ENCODE measurements at regions not wholly inside any gene's neighbourhood (a gene's known extent, or its start where the extent isn't known, plus 50 kb on each side); places are given as distances from the start of the nearest gene placed in this dataset.

DNA sequence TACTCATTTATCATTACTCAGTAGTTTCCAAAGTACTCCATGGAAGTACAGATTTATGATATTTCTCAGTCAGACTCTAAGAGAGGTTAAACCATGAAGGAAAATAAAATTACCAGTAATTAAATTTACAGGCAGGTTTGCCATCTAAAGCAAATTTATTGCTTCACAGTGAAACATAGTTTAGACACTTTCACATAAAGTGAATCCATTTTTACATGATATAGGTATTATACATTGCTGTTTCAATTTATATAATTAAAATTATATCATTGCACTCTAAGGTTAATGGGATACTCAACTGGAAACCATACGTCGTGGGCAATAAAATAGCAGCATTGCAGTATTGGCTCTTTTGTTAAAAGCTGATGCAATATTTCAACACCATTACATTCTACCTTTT, 202.8 kb downstream of the SLIT2 start:
- DNase-seq = no peak
- Mint-ChIP-seq H3K36me3 (ENCODE audit: low read depth) (no peaks in the 10 kb centered on the region), H3K27ac (no peak overlapping the region), H3K27me3 (no peaks in the 10 kb centered on the region), H3K4me1 (no peaks in the 10 kb centered on the region), H3K4me3 (no peak overlapping the region)
- no peak for ATAC-seq
- no peaks in the 10 kb centered on the region for H3K9me3 ChIP-seq (ENCODE audit: control insufficient read depth, low read length, poor library complexity, severe bottlenecking)

DNA sequence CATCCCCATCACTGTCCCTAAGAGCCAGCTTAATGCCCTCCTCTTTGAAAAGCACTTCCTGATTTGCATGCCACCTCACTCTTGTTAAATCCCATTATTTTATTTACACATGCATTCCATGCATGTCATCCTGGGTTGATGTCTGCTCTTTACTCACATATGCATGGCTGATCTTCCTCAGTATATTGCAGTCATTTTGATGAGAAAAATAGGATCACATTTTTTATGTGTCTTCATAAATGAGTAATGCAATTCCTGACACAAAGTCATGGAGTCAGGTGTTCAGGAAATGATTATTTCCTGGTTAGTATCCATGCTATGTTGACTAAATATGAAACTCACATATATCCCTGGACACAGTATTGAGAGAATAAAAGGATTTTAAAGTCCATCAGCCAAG, 204.7 kb downstream of the SLIT2 start:
- no peaks in the 10 kb centered on the region for H3K27me3 Mint-ChIP-seq
- no peaks in the 10 kb centered on the region for H3K36me3 Mint-ChIP-seq (ENCODE audit: low read depth)
- ATAC-seq (no peak), DNase-seq (no peak)
- no peak overlapping the region for H3K4me3 Mint-ChIP-seq
- H3K4me1 Mint-ChIP-seq = no peaks in the 10 kb centered on the region
- H3K27ac Mint-ChIP-seq = no peak overlapping the region
- no peaks in the 10 kb centered on the region for H3K9me3 ChIP-seq (ENCODE audit: control insufficient read depth, low read length, poor library complexity, severe bottlenecking)

DNA sequence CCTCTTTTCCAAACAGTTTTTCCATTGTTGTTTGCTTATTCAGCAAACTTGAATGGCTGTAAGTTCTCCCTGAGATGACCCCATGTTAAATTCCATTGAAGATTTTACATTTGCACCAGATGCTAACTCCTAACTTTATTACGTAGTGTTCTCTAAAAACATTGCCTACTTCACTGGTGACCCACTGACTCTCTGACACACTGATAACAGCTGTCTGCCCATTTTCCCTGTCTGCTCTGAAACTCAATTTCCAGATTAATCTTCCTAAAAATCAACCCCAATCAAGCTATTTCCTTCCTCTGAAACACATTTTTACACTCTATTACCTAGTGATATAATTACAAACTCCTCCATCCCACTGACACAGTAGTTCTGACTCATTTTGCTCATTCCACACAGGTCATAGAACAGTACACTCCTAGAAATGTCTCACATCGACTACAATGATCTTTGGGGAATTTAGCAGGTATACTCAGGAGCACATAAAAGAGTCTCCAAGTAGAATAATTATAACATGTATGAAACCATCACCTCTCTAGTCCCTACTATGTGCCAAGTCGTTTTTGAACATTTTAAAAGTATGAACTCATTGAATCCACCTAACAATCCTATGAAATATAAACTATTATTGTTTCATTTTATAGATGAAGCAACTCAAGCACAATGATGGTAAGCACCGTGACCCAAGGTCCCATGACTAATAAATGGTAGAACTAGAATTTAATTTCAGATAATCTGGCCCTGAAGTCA, 210.9 kb downstream of the SLIT2 start:
- no peak for ATAC-seq
- H3K36me3 Mint-ChIP-seq (ENCODE audit: low read depth) = no peaks in the 10 kb centered on the region
- no peak overlapping the region for H3K27ac Mint-ChIP-seq

DNA sequence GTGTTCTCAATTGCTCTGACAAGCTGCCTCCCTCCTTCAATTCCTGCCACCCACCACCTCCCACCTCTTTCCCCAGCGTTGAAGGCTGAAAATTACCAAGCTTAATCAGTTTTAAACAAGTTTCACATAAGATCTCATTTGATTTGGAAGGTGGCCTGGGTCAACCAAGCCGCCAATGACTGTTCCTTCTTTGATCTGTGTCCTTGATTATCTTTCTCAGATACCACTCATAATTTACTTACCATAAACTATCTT, 211.4 kb downstream of the SLIT2 start:
- Mint-ChIP-seq H3K27me3 (no peaks in the 10 kb centered on the region), H3K27ac (no peak overlapping the region), H3K4me3 (no peak overlapping the region), H3K4me1 (no peaks in the 10 kb centered on the region), H3K36me3 (ENCODE audit: low read depth) (no peaks in the 10 kb centered on the region)
- no peaks in the 10 kb centered on the region for H3K9me3 ChIP-seq (ENCODE audit: control insufficient read depth, low read length, poor library complexity, severe bottlenecking)
- ATAC-seq = no peak
- DNase-seq = no peak

More for the DNA sequence above, 210.9 kb downstream of the SLIT2 start:
- H3K9me3 ChIP-seq (ENCODE audit: control insufficient read depth, low read length, poor library complexity, severe bottlenecking) = no peaks in the 10 kb centered on the region
- H3K4me1 Mint-ChIP-seq = no peaks in the 10 kb centered on the region
- DNase-seq = no peak
- H3K27me3 Mint-ChIP-seq = no peaks in the 10 kb centered on the region
- no peak overlapping the region for H3K4me3 Mint-ChIP-seq

DNA sequence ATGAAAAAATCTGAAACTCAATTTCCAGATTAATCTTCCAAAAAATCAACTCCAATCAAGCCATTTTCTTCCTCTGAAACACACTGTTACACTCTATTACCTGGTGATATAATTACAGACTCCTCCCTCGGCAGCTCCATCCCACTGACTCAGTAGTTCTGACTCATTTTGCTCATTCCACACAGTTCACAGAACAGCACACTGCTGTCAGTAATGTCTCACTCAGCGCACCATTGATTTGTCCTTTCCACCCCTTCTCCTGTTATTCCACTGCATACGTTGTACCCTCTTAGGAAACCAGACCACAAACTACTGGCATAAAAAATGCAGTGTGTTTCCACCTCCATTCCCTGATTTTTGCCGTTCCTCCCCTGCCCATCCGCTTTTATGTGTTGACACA, 212.7 kb downstream of the SLIT2 start:
- Mint-ChIP-seq H3K27me3 (no peaks in the 10 kb centered on the region), H3K4me3 (no peak overlapping the region), H3K27ac (no peak overlapping the region), H3K36me3 (ENCODE audit: low read depth) (no peaks in the 10 kb centered on the region), H3K4me1 (no peaks in the 10 kb centered on the region)
- ATAC-seq (no peak), DNase-seq (no peak)
- H3K9me3 ChIP-seq (ENCODE audit: control insufficient read depth, low read length, poor library complexity, severe bottlenecking) = no peaks in the 10 kb centered on the region

DNA sequence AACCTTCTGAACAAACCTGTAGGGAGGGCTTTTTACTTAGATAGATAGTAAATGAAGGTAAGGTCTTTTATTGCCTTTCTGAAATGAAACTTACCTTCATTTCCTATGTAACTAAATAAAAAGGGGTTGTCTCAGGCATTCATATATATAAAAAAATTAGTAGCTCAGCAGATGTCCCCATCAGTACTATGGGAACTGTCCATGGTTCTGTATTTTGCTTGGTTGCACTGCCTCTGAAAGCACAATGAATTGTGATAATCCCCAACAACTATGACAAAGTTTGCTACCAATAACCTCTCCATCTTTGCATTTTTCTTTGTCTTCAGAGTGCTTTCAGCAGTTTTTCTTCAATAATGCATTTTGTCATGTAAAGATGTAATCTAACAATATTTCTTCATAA, 222.4 kb downstream of the SLIT2 start:
- DNase-seq = no peak
- Mint-ChIP-seq H3K27me3 (peaks cover under 1% of the 10 kb centered on the region), H3K27ac (no peak overlapping the region), H3K36me3 (ENCODE audit: low read depth) (no peaks in the 10 kb centered on the region), H3K4me1 (no peaks in the 10 kb centered on the region), H3K4me3 (no peak overlapping the region)
- ATAC-seq = no peak
- no peaks in the 10 kb centered on the region for H3K9me3 ChIP-seq (ENCODE audit: control insufficient read depth, low read length, poor library complexity, severe bottlenecking)

DNA sequence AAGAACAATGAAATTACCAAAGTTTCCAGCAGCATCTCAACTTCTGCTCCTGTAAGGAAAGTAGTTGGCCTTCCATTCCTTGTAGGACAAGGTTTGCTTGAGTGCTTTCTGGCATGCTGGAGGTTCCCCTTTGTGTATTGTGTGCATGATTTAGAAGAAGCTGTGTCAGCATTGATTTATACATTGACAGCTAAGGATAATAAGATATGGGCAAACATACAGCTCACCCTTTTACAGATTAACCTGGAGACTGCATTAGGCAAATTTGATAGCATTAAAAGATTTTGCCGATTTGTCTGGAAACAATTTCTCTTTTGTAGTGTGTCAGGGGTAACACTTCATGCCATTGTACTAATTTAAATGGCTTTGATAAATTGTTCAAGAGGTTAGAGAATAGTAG, 221.8 kb upstream of the PACRGL start:
- no peaks in the 10 kb centered on the region for H3K9me3 ChIP-seq (ENCODE audit: control insufficient read depth, low read length, poor library complexity, severe bottlenecking)
- no peak for ATAC-seq
- Mint-ChIP-seq H3K27me3 (peaks cover 4% of the 10 kb centered on the region), H3K4me1 (no peaks in the 10 kb centered on the region), H3K4me3 (no peak overlapping the region), H3K36me3 (ENCODE audit: low read depth) (no peaks in the 10 kb centered on the region), H3K27ac (no peak overlapping the region)
- DNase-seq = no peak

DNA sequence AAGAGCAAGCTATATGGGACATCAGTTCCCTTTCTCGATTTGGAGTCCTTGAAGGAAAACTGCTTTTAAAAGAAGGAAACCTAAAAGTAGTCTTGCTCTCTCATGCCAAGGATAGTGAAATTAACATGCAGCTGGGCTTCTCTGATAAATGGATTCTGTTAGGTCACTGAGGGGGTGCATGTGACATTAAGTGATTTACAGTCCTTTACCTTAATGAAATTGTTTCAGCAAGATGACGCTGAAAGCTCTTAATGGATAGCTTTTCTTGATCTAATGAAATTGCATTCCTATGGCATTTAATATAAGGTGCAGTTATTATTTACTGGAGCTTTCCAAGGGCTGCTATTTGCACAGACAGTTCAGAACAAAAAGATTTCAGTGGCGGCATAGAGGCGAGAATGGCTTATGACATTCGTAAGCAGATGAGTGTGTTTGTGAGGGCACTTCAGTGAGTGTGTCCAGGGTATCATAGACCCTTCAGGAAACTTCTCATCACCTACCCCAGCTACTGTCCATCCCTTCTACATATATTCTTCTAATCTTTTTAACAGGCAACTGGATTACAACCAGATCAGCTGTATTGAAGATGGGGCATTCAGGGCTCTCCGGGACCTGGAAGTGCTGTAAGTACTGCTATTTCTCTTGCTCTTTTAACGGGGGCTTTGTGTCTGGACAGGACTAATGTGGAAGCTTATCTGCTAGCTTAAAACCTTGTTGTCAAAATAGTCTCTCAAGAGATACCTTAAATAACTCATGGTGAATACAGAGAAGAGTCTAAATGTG, 219.9 kb upstream of the PACRGL start:
- no peak overlapping the region for H3K4me3 Mint-ChIP-seq
- no peaks in the 10 kb centered on the region for H3K9me3 ChIP-seq (ENCODE audit: control insufficient read depth, low read length, poor library complexity, severe bottlenecking)
- no peaks in the 10 kb centered on the region for H3K4me1 Mint-ChIP-seq
- H3K36me3 Mint-ChIP-seq (ENCODE audit: low read depth) = no peaks in the 10 kb centered on the region
- peaks cover 4% of the 10 kb centered on the region for H3K27me3 Mint-ChIP-seq
- ATAC-seq (no peak), DNase-seq (no peak)
- no peak overlapping the region for H3K27ac Mint-ChIP-seq

DNA sequence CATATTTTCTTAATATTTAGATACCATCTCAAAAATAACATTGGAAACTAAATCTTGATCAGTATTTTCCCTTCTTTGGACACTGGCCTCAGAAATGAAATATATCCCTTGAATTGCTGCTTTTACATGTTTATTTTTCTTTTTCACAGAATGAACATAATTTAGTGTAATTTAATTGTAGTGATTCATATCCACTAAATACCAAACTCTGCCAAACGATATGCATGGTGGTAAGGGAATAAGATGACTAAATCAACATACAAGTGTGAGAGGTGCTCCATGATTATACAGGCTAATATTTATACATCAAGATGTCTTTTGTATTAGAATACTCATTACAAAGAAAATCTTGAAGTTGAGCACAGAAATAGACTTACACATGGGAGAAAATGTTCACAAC, 216.8 kb upstream of the PACRGL start:
- Mint-ChIP-seq H3K36me3 (ENCODE audit: low read depth) (no peaks in the 10 kb centered on the region), H3K4me3 (no peak overlapping the region), H3K27ac (no peak overlapping the region), H3K27me3 (peaks cover 4% of the 10 kb centered on the region), H3K4me1 (no peaks in the 10 kb centered on the region)
- no peaks in the 10 kb centered on the region for H3K9me3 ChIP-seq (ENCODE audit: control insufficient read depth, low read length, poor library complexity, severe bottlenecking)
- ATAC-seq (no peak), DNase-seq (no peak)

DNA sequence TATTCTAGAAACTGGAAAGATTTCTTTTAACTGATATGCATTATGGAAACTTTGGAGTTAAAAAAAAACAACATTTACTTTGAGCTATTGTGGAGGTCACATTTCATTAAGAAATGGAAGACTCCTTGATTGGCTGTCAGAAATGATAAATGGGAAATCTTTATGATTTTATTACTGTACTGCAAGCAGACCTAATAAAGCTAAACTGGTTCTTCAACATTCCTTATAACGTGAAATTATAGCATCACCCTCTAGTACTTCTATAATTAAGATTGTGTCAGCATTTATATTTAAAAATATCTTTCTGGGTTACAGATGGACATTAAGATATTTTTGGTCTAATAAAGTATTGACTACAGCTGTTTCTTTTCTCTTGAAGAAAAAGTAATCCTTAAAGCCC, 213.8 kb upstream of the PACRGL start:
- Mint-ChIP-seq H3K36me3 (ENCODE audit: low read depth) (no peaks in the 10 kb centered on the region), H3K27ac (no peak overlapping the region), H3K4me1 (no peaks in the 10 kb centered on the region), H3K27me3 (no peaks in the 10 kb centered on the region), H3K4me3 (no peak overlapping the region)
- H3K9me3 ChIP-seq (ENCODE audit: control insufficient read depth, low read length, poor library complexity, severe bottlenecking) = no peaks in the 10 kb centered on the region
- ATAC-seq = no peak
- DNase-seq = no peak

DNA sequence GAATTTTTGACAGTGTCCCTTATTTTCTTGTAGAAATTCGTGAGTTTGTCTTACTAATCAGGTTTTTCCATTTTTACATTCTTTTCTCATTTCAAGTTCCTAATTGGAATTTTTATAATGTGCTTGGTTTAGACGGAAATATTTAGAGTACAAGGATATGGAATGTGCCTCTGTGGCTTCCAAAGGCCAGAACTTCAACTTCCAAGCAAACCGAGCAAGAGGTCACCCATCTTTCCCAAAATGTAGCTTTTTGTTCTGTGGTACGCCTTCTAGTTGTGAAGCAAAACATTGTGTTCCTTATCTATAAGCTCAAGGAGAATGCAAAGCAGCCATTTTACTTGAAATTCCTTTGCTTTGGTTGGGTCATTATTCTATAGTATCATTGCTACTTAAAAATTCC, 212.8 kb upstream of the PACRGL start:
- Mint-ChIP-seq H3K4me3 (no peak overlapping the region), H3K4me1 (no peaks in the 10 kb centered on the region), H3K27ac (no peak overlapping the region), H3K36me3 (ENCODE audit: low read depth) (no peaks in the 10 kb centered on the region), H3K27me3 (no peaks in the 10 kb centered on the region)
- H3K9me3 ChIP-seq (ENCODE audit: control insufficient read depth, low read length, poor library complexity, severe bottlenecking) = no peaks in the 10 kb centered on the region
- DNase-seq (no peak), ATAC-seq (no peak)

DNA sequence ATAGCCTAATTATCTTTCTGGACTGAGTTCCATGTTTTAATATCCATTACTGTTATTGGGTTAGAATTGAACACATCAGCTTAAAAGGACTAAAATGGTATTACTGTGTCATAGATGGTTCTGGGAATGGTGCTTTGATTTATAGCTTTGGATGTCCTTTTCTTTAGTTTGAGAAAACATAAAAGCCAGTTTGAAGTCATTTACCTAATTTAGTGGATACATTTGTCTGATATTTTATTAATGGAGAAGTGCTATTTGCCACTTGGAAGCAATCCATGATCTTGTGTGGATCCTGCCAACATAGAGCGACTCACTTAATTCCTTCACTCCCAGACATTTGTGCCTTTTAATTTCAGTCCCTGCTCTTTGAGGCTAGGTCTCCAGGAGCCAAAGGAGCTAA, 212.4 kb upstream of the PACRGL start:
- no peaks in the 10 kb centered on the region for H3K27me3 Mint-ChIP-seq
- no peak overlapping the region for H3K27ac Mint-ChIP-seq
- DNase-seq (no peak), ATAC-seq (no peak)
- H3K4me3 Mint-ChIP-seq = no peak overlapping the region
- no peaks in the 10 kb centered on the region for H3K9me3 ChIP-seq (ENCODE audit: control insufficient read depth, low read length, poor library complexity, severe bottlenecking)
- H3K4me1 Mint-ChIP-seq = no peaks in the 10 kb centered on the region
- H3K36me3 Mint-ChIP-seq (ENCODE audit: low read depth) = no peaks in the 10 kb centered on the region

DNA sequence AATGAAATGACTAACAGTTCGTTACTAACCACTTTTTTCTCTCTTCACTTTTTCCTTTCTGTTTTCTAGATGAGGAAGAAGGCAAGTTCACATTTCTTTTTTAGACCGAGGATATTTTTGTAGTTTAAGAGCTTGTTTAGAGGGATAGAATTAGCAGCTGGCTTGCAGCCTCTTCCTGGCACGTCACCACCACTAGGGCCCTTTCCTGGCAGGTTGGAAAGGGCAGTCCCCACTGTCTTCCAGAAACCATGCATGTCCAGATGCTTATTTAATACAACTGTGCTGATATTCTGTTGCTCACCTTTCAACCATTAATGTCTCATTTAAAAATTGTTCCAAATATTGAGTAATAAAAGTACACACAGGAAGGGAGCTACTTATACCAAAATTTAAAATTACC, 209.5 kb upstream of the PACRGL start:
- H3K4me1 Mint-ChIP-seq = no peaks in the 10 kb centered on the region
- no peaks in the 10 kb centered on the region for H3K9me3 ChIP-seq (ENCODE audit: control insufficient read depth, low read length, poor library complexity, severe bottlenecking)
- DNase-seq (no peak), ATAC-seq (no peak)
- H3K4me3 Mint-ChIP-seq = no peak overlapping the region
- H3K36me3 Mint-ChIP-seq (ENCODE audit: low read depth) = no peaks in the 10 kb centered on the region
- no peak overlapping the region for H3K27ac Mint-ChIP-seq
- no peaks in the 10 kb centered on the region for H3K27me3 Mint-ChIP-seq

DNA sequence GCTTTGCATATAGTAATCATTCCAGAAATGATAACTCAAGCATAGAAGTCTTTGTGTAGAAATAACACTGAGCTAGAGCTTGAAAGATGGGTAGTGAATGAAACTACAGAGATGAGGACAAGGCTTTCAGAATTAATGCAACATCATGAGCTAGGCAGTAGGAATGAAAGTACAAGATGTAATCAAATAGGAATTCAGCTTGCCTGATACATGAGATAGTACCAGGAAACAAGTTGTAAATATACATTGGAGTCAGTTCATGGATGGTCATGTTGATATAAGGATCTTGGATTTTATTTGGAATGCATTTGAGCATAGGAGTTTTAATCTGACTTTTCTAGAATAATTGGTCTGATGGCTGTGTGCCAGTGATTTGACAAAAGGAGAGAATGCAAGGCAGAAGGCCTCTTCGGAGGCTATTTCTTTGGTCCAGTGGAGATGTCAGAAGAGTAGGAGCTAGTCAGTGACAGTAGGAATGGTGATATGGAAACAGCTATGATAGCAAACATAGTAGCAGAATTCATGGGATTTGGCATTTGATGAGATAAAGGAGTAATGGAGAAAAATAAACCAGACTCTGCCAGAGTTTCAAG, 206.4 kb upstream of the PACRGL start:
- no peaks in the 10 kb centered on the region for H3K36me3 Mint-ChIP-seq (ENCODE audit: low read depth)
- no peaks in the 10 kb centered on the region for H3K4me1 Mint-ChIP-seq
- H3K27me3 Mint-ChIP-seq = no peaks in the 10 kb centered on the region
- H3K27ac Mint-ChIP-seq = no peak overlapping the region
- no peaks in the 10 kb centered on the region for H3K9me3 ChIP-seq (ENCODE audit: control insufficient read depth, low read length, poor library complexity, severe bottlenecking)
- no peak overlapping the region for H3K4me3 Mint-ChIP-seq
- no peak for ATAC-seq
- no peak for DNase-seq
